H1 (cell line): ENCODE measurements at regions not wholly inside any gene's neighbourhood (a gene's known extent, or its start where the extent isn't known, plus 50 kb on each side); places are given as distances from the start of the nearest gene placed in this dataset.

Experiments used
- CTCF ChIA-PET: fragments of 300-600 bp; sonication (Branson Sonifier 250); formaldehyde crosslinking; loops from one replicate; lab custom pipeline; 2021; ENCODE audit not compliant: partially characterized antibody; lab: Charles Lee
- POLR2A ChIA-PET: fragments of 300-600 bp; sonication (Branson Sonifier 250); formaldehyde crosslinking; loops from one replicate; lab custom pipeline; 2021; ENCODE audit warnings: inconsistent platforms; ENCODE audit not compliant: partially characterized antibody; lab: Charles Lee
- DNase-seq, 2 experiments: peaks; one replicate each; pipeline versions ENCODE4 v3.0.0 to v3.0.0-alpha.2; 2010 to 2022; ENCODE audit warnings: low spot score in 2 of 2, low read depth in 1 of 2, mixed read lengths in 1 of 2
- FAIRE-seq: peaks from 2 replicates; lab custom pipeline; 2011; peaks lifted over from hg19 to GRCh38; lab: Jason Lieb, UNC
- H2AFZ ChIP-seq: 2 replicates; pipeline ENCODE4 v1.8.1; 2012; ENCODE audit warnings: low read length, inconsistent platforms
- H2AK5ac ChIP-seq: 2 replicates; pipeline ENCODE4 v1.6.1; 2013; ENCODE audit warnings: low read depth, low read length
- H2BK120ac ChIP-seq: replicated peaks from 2 replicates; pipeline ENCODE3; 2013; ENCODE audit warnings: low read depth, low read length, inconsistent platforms
- H2BK12ac ChIP-seq: 2 replicates; pipeline ENCODE4 v1.6.1; 2013; ENCODE audit warnings: low read depth, low read length
- H2BK15ac ChIP-seq: 2 replicates; pipeline ENCODE4 v1.6.1; 2013; ENCODE audit warnings: low read length
- H2BK20ac ChIP-seq: 2 replicates; pipeline ENCODE4 v1.6.1; 2013; ENCODE audit warnings: low read length
- H2BK5ac ChIP-seq: 2 replicates; pipeline ENCODE4 v1.6.1; 2013; ENCODE audit warnings: low read depth, low read length
- H3K14ac ChIP-seq: 2 replicates; pipeline ENCODE4 v1.6.1; 2013; ENCODE audit warnings: inconsistent platforms; ENCODE audit not compliant: insufficient read length
- H3K18ac ChIP-seq: 2 replicates; pipeline ENCODE4 v1.6.1; 2013; ENCODE audit warnings: low read length; ENCODE audit errors: extremely low read depth
- H3K23ac ChIP-seq: 2 replicates; pipeline ENCODE4 v1.6.1; 2013; ENCODE audit warnings: inconsistent platforms; ENCODE audit not compliant: insufficient read length
- H3K23me2 ChIP-seq: 2 replicates; pipeline ENCODE4 v1.6.1; 2013; ENCODE audit warnings: low read depth, low read length
- H3K27ac ChIP-seq: 2 replicates; pipeline ENCODE4 v1.6.1; 2011; ENCODE audit warnings: low read depth, low read length, inconsistent platforms
- H3K27me3 ChIP-seq, 4 experiments: replicated peaks in 1 of 4; 1 replicate in 1 of 4; 2 replicates in 3 of 4; pipeline versions ENCODE4 v1.6.1 to v1.8.1; 2011 to 2013; ENCODE audit warnings: low read length in 3 of 4, mild to moderate bottlenecking in 3 of 4, inconsistent platforms in 2 of 4, mixed read lengths in 2 of 4, moderate library complexity in 1 of 4; ENCODE audit not compliant: control insufficient read depth in 3 of 4, insufficient read depth in 3 of 4; ENCODE audit errors: extremely low read depth in 1 of 4
- H3K36me3 ChIP-seq, 4 experiments: 2 replicates each; pipeline versions ENCODE4 v1.6.1 to v1.8.1; 2011 to 2013; ENCODE audit warnings: mild to moderate bottlenecking in 4 of 4, low read length in 3 of 4, moderate library complexity in 2 of 4, control low read depth in 1 of 4, inconsistent platforms in 1 of 4; ENCODE audit not compliant: insufficient read depth in 4 of 4, control insufficient read depth in 2 of 4
- H3K4ac ChIP-seq: replicated peaks from 2 replicates; pipeline ENCODE3; 2013; ENCODE audit warnings: low read length, low read depth, mixed read lengths, inconsistent platforms; ENCODE audit not compliant: insufficient read length
- H3K4me1 ChIP-seq, 4 experiments: replicated peaks in 1 of 4; 1 replicate in 1 of 4; 2 replicates in 3 of 4; pipeline versions ENCODE4 v1.6.1 to v1.8.1; 2011 to 2013; ENCODE audit warnings: low read length in 3 of 4, inconsistent platforms in 2 of 4, mixed read lengths in 1 of 4; ENCODE audit not compliant: insufficient read depth in 4 of 4, control insufficient read depth in 3 of 4
- H3K4me2 ChIP-seq, 2 experiments: 2 replicates each; pipeline versions ENCODE4 v1.6.1 to v1.8.1; 2011 to 2013; ENCODE audit warnings: low read depth in 2 of 2, low read length in 2 of 2, control low read depth in 1 of 2, inconsistent platforms in 1 of 2, mild to moderate bottlenecking in 1 of 2; ENCODE audit not compliant: insufficient read depth in 1 of 2
- H3K4me3 ChIP-seq, 4 experiments: fragments of 200-600, 300-600 bp in 1 of 4; sonication (generic), shearing (Covaris generic), sonication (Bioruptor Twin) in 1 of 4; 2 replicates each; pipeline versions ENCODE4 v1.5.1 to v1.8.1; 2011 to 2016; ENCODE audit warnings: low read length in 4 of 4, low read depth in 3 of 4, control low read depth in 2 of 4, inconsistent platforms in 2 of 4, mild to moderate bottlenecking in 2 of 4, mixed read lengths in 1 of 4, moderate library complexity in 1 of 4; ENCODE audit not compliant: insufficient read depth in 2 of 4; ENCODE audit errors: extremely low read depth in 1 of 4
- H3K56ac ChIP-seq: replicated peaks from 2 replicates; pipeline ENCODE3; 2013; ENCODE audit warnings: low read depth, mild to moderate bottlenecking, mixed read lengths, low read length, inconsistent platforms; ENCODE audit not compliant: insufficient read length
- H3K79me1 ChIP-seq: 2 replicates; pipeline ENCODE4 v1.6.1; 2013; ENCODE audit warnings: low read depth, low read length, control low read depth
- H3K79me2 ChIP-seq, 2 experiments: 2 replicates each; pipeline versions ENCODE4 v1.6.1 to v1.8.1; 2012 to 2013; ENCODE audit warnings: low read length in 2 of 2, mild to moderate bottlenecking in 2 of 2, inconsistent platforms in 1 of 2; ENCODE audit not compliant: insufficient read depth in 2 of 2, control insufficient read depth in 1 of 2
- H3K9ac ChIP-seq, 4 experiments: replicated peaks in 1 of 4; 1 replicate in 1 of 4; 2 replicates in 3 of 4; pipeline versions ENCODE4 v1.6.1 to v1.8.1; 2011 to 2013; ENCODE audit warnings: low read depth in 3 of 4, low read length in 3 of 4, control low read depth in 2 of 4, mild to moderate bottlenecking in 2 of 4, moderate library complexity in 2 of 4, inconsistent platforms in 1 of 4; ENCODE audit errors: extremely low read depth in 1 of 4
- H3K9me3 ChIP-seq, 2 experiments: 2 replicates each; pipeline versions ENCODE4 v1.6.1 to v1.8.1; 2012 to 2013; ENCODE audit warnings: mild to moderate bottlenecking in 2 of 2, moderate library complexity in 2 of 2, control low read depth in 1 of 2, inconsistent platforms in 1 of 2, low read depth in 1 of 2, low read length in 1 of 2, mixed read lengths in 1 of 2; ENCODE audit not compliant: insufficient read depth in 2 of 2
- H4K20me1 ChIP-seq, 2 experiments: replicated peaks in 1 of 2; 2 replicates each; pipeline versions ENCODE3 to v1.8.1; 2011 to 2013; ENCODE audit warnings: inconsistent platforms in 2 of 2, low read length in 2 of 2, mild to moderate bottlenecking in 1 of 2; ENCODE audit not compliant: insufficient read depth in 2 of 2, control insufficient read depth in 1 of 2
- H4K5ac ChIP-seq: 2 replicates; pipeline ENCODE4 v1.6.1; 2013; ENCODE audit warnings: low read length, low read depth, mixed read lengths, inconsistent platforms; ENCODE audit not compliant: insufficient read length
- H4K8ac ChIP-seq: 2 replicates; pipeline ENCODE4 v1.8.0; 2013; ENCODE audit warnings: mild to moderate bottlenecking, moderate library complexity, low read length, inconsistent platforms; ENCODE audit not compliant: insufficient read depth; ENCODE audit errors: extremely low read depth
- H4K91ac ChIP-seq: replicated peaks from 2 replicates; pipeline ENCODE3; 2013; ENCODE audit warnings: low read length, mixed read lengths, inconsistent platforms; ENCODE audit not compliant: insufficient read length
- CTCF ChIP-seq, 3 experiments: IDR thresholded peaks; 1 replicate in 2 of 3; 2 replicates in 1 of 3; pipeline versions ENCODE4 v1.5.1 to v1.6.1; 2011; ENCODE audit warnings: low read length in 3 of 3, mild to moderate bottlenecking in 3 of 3, inconsistent platforms in 2 of 3, low read depth in 1 of 3, moderate library complexity in 1 of 3; ENCODE audit not compliant: insufficient read depth in 1 of 3; ENCODE audit errors: control extremely low read depth in 1 of 3
- JUND ChIP-seq: IDR thresholded peaks from 2 replicates; pipeline ENCODE4 v1.6.1; 2011; ENCODE audit warnings: mild to moderate bottlenecking, improper control_type of control experiment, low read length
- MAX ChIP-seq: IDR thresholded peaks from 2 replicates; pipeline ENCODE4 v1.6.1; 2012; ENCODE audit warnings: inconsistent platforms
- RAD21 ChIP-seq, 2 experiments: IDR thresholded peaks in 1 of 2; conservative IDR thresholded peaks in 1 of 2; 2 replicates each; pipeline ENCODE4 v1.6.1; 2011; ENCODE audit warnings: low read depth in 2 of 2, low read length in 2 of 2, improper control_type of control experiment in 1 of 2, inconsistent platforms in 1 of 2, mild to moderate bottlenecking in 1 of 2, moderate library complexity in 1 of 2
- SP4 ChIP-seq: IDR thresholded peaks from 2 replicates; pipeline ENCODE4 v1.6.1; 2012; ENCODE audit warnings: low read length, inconsistent platforms
- USF2 ChIP-seq: IDR thresholded peaks from 2 replicates; pipeline ENCODE4 v1.6.1; 2011; ENCODE audit warnings: low read length, improper control_type of control experiment
- YY1 ChIP-seq: IDR thresholded peaks from 2 replicates; pipeline ENCODE4 v1.6.1; 2011; ENCODE audit warnings: low read depth, mild to moderate bottlenecking, low read length
- WGBS, 2 experiments: shearing (Covaris generic) in 1 of 2; methylation state at CpG; one replicate each; pipeline versions ENCODE4 v1.1.6 to v1.1.7; 2013 to 2015; ENCODE audit warnings: low lambda C conversion rate in 2 of 2, mixed read lengths in 2 of 2, inconsistent platforms in 1 of 2, low coverage in 1 of 2, missing lambda C conversion rate in 1 of 2; ENCODE audit not compliant: insufficient replicate concordance in 2 of 2, insufficient coverage in 1 of 2, insufficient read length in 1 of 2; ENCODE audit errors: extremely low coverage in 1 of 2, missing lambda C conversion rate in 1 of 2; 5-methylcytosine and 5-hydroxymethylcytosine counted together

DNA sequence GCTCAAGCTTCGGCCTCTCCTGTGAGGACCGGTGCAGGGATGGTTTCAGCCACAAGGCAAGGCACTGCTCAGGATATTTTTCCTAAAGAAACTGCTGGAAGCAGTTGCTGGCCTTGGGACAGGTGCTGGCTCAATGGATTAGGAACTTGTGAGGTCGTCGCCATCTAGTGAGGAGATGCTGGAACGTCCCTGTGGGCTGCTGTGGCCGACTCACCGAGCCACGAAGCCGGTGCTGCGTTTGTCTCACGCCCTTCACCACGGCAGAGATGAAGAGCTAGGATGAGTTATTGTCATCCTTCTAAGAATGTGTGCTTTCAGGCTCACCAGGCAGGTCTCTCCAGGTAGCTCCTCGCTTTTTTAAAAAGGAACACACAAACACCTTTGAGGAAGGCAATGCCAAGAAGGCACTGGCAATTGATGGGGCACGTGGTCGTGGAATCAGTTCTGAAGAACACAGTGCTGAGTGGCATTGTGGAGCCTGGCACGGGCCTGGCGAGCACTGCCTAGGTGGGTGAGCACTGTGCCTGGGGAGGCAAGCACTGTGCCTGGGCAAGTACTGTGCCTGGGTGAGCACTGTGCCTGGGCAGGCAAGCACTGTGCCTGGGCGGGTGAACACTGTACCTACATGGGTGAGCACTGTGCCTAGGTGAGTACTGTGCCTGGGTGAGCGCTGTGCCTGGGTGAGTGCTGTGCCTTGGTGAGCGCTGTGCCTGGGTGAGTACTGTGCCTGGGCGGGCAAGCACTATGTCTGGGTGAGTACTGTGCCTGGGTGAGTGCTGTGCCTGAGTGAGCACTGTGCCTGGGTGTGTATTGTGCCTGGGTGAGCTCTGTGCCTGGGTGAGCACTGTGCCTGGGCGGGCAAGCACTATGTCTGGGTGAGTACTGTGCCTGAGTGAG is 140.4 kb downstream of the TEX29 start:
- Histone ChIP-seq H3K9me3 (peaks cover 0 to 9% of the 10 kb centered on the region in 2 experiments; a peak in 3 of 4 replicates), H3K79me1 (no peaks in the 10 kb centered on the region), H3K4me1 (peaks cover 0 to 2% (median under 1%) of the 10 kb centered on the region in 4 experiments; a peak in 2 of 7 replicates), H3K36me3 (no peaks in the 10 kb centered on the region), H3K79me2 (no peaks in the 10 kb centered on the region), H4K8ac (no peak overlapping the region), H2BK12ac (peak overlapping the region; percentile 19; the same call in 1 of the 2 replicates), H2BK15ac (no peak overlapping the region), H3K27me3 (no peaks in the 10 kb centered on the region), H3K23me2 (no peaks in the 10 kb centered on the region), H3K14ac (no peak overlapping the region), H2BK20ac (no peak overlapping the region), H4K5ac (no peak overlapping the region), H2AK5ac (no peak overlapping the region), H3K27ac (no peak overlapping the region), H4K20me1 (no peaks in the 10 kb centered on the region), H3K4ac (no peak overlapping the region), H2AFZ (no peak overlapping the region; the same call in 1 of the 2 replicates), H3K18ac (no peak overlapping the region), H3K9ac (no peak overlapping the region), H2BK5ac (peak overlapping the region; percentile 35; the same call in 1 of the 2 replicates), H2BK120ac (no peak overlapping the region), H3K4me2 (no peak overlapping the region), H4K91ac (no peak overlapping the region), H3K23ac (no peak overlapping the region), H3K4me3 (no peak overlapping the region), H3K56ac (no peak overlapping the region)
- CTCF ChIA-PET = interaction anchor here (0.9 to 1.6 kb wide), 9 partner anchors 14 to 394 kb away, joined by 3 to 9 read pairs (median 4); no protein-coding TSS in a partner anchor
- FAIRE-seq = peak; percentile 92
- peak; percentile 29 to 54 for DNase-seq
- WGBS, 2 experiments = 79% methylated on average over 22 of the region's 22 CpGs; no CpG with 5 or more reads in 1 of the 2 experiments
- POLR2A ChIA-PET = no interaction called here
- TF ChIP-seq RAD21 (IDR thresholded peaks at IDR 0.05 in 1 of 2, conservative IDR thresholded peaks at IDR 0.05 in 1 of 2; ENCODE audit: low read depth in 2 of 2, low read length in 2 of 2) (peak; percentile 69 to 73), MAX (peak; percentile 69), YY1 (no peak), JUND (no peak), CTCF (IDR thresholded peaks at IDR 0.05; ENCODE audit: control extremely low read depth in 1 of 3, insufficient read depth in 1 of 3, low read depth in 1 of 3, low read length in 3 of 3) (peak; percentile 65 to 77 (median 74)), USF2 (no peak), SP4 (no peak)
